Smooth muscle cell (in vitro differentiated cells): ENCODE measurements at regions not wholly inside any gene's neighbourhood (a gene's known extent, or its start where the extent isn't known, plus 50 kb on each side); places are given as distances from the start of the nearest gene placed in this dataset.
"Not testable (repeated sequence)": the region's sequence is repeated elsewhere in the genome, so short reads cannot be mapped to it uniquely, and the experiment has no call there.

Experiments used
- DNase-seq: peaks from one replicate; lab custom pipeline; 2025; ENCODE audit not compliant: unreplicated experiment; lab: John Stamatoyannopoulos, UW
- H2AFZ ChIP-seq: fragments of 200-600 bp; sonication (generic); 2 replicates; pipeline ENCODE4 v1.6.0; 2016; ENCODE audit warnings: antibody characterized with exemption, low read depth, mild to moderate bottlenecking
- H3F3A ChIP-seq: fragments of 200-600 bp; sonication (generic); 2 replicates; pipeline ENCODE4 v1.6.0; 2017; ENCODE audit warnings: antibody characterized with exemption, low read depth
- H3K27ac ChIP-seq: fragments of 200-600 bp; sonication (generic); 2 replicates; pipeline ENCODE4 v1.5.1; 2016; ENCODE audit warnings: low read depth, mild to moderate bottlenecking
- H3K27me3 ChIP-seq: fragments of 200-600 bp; sonication (generic); 2 replicates; pipeline ENCODE4 v1.6.1; 2016; ENCODE audit warnings: low read depth, mild to moderate bottlenecking
- H3K36me3 ChIP-seq: fragments of 200-600 bp; sonication (generic); 2 replicates; pipeline ENCODE4 v1.5.1; 2016; ENCODE audit warnings: low read depth
- H3K4me1 ChIP-seq: fragments of 200-600 bp; sonication (generic); 2 replicates; pipeline ENCODE4 v1.5.1; 2016; ENCODE audit warnings: low read depth
- H3K4me2 ChIP-seq: fragments of 200-600 bp; sonication (generic); 2 replicates; pipeline ENCODE4 v1.6.0; 2016; ENCODE audit warnings: mild to moderate bottlenecking
- H3K4me3 ChIP-seq: fragments of 200-600 bp; sonication (generic); 2 replicates; pipeline ENCODE4 v1.5.1; 2016; ENCODE audit warnings: mild to moderate bottlenecking
- H3K79me2 ChIP-seq: fragments of 200-600 bp; sonication (generic); 2 replicates; pipeline ENCODE4 v1.6.0; 2016; ENCODE audit warnings: low read depth, mild to moderate bottlenecking
- H3K9ac ChIP-seq: fragments of 200-600 bp; sonication (generic); 2 replicates; pipeline ENCODE4 v1.6.0; 2016; ENCODE audit warnings: low read depth
- H3K9me3 ChIP-seq: fragments of 200-600 bp; sonication (generic); replicated peaks from 2 replicates; pipeline ENCODE4 v1.5.1; 2016; ENCODE audit warnings: low read depth
- H4K20me1 ChIP-seq: fragments of 200-600 bp; sonication (generic); 2 replicates; pipeline ENCODE4 v1.6.0; 2016; ENCODE audit warnings: low read depth
- WGBS: methylation state at CpG from one replicate; pipeline ENCODE4 v1.1.7; 2016; ENCODE audit warnings: low lambda C conversion rate; 5-methylcytosine and 5-hydroxymethylcytosine counted together
- TF ChIP-seq, protein P1 (sequence below): fragments of 200-600 bp; sonication (generic); IDR thresholded peaks from 2 replicates; pipeline ENCODE4 v1.5.1; 2017; ENCODE audit warnings: borderline replicate concordance, mild to moderate bottlenecking, antibody characterized with exemption; ENCODE audit not compliant: insufficient read depth, poor library complexity, severe bottlenecking

DNA sequence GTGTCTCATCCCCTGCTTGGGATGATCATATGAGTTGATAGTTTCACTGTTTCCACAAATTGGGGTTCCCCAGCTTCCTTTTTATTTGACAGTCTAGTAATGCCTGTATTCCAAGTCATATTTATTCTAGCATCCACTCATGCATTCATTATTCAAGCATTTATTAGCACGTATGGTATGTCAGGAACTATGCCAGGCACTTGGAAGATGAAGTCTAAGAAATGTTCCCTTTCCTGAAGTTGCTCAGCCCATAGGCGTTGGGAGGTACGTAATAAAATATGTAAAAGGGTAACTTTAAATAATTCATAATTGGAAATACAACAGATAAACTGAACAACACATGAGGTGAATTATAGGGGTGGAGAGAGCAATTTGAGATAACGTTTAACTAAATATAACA, 338.0 kb upstream of the MAF start:
- H3K27ac ChIP-seq, result no peak overlapping the region
- H3K4me1 ChIP-seq, result no peaks in the 10 kb centered on the region
- 92% methylated on average over 4 of the region's 4 CpGs for WGBS
- H3K4me3 ChIP-seq, result no peak overlapping the region
- no peaks in the 10 kb centered on the region for H4K20me1 ChIP-seq
- DNase-seq, result no peak
- no peaks in the 10 kb centered on the region for H3K27me3 ChIP-seq
- no peaks in the 10 kb centered on the region for H3F3A ChIP-seq
- no peak overlapping the region for H2AFZ ChIP-seq
- no peaks in the 10 kb centered on the region for H3K36me3 ChIP-seq
- H3K9ac ChIP-seq, result no peak overlapping the region
- TF ChIP-seq, protein P1, sequence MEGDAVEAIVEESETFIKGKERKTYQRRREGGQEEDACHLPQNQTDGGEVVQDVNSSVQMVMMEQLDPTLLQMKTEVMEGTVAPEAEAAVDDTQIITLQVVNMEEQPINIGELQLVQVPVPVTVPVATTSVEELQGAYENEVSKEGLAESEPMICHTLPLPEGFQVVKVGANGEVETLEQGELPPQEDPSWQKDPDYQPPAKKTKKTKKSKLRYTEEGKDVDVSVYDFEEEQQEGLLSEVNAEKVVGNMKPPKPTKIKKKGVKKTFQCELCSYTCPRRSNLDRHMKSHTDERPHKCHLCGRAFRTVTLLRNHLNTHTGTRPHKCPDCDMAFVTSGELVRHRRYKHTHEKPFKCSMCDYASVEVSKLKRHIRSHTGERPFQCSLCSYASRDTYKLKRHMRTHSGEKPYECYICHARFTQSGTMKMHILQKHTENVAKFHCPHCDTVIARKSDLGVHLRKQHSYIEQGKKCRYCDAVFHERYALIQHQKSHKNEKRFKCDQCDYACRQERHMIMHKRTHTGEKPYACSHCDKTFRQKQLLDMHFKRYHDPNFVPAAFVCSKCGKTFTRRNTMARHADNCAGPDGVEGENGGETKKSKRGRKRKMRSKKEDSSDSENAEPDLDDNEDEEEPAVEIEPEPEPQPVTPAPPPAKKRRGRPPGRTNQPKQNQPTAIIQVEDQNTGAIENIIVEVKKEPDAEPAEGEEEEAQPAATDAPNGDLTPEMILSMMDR, result no peak
- H3K79me2 ChIP-seq, result no peaks in the 10 kb centered on the region
- H3K4me2 ChIP-seq, result no peak overlapping the region
- no peaks in the 10 kb centered on the region for H3K9me3 ChIP-seq

DNA sequence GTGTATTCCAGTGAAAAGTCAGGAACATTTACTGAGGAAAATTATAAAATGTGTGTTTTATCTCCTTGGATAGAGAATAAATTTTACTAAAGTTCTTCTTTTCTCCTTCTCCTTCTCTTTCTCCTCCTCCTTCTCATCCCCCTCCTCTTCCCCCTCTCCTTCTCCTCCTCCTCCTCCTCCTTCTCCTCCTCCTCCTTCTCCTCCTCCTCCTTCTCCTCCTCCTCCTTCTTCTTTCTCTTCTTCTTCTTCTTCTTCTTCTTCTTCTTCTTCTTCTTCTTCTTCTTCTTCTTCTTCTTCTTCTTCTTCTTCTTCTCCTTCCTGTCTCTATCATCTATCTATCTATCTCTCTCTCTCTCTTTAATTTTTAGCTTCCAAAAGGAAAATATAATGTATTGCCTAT, 337.1 kb upstream of the MAF start:
- H3K79me2 ChIP-seq, H3K9me3 ChIP-seq, H2AFZ ChIP-seq, H3F3A ChIP-seq, H3K4me3 ChIP-seq, H3K4me2 ChIP-seq, H3K36me3 ChIP-seq, H3K9ac ChIP-seq, H3K27me3 ChIP-seq, H4K20me1 ChIP-seq, DNase-seq, H3K4me1 ChIP-seq, H3K27ac ChIP-seq: not testable (repeated sequence)

DNA sequence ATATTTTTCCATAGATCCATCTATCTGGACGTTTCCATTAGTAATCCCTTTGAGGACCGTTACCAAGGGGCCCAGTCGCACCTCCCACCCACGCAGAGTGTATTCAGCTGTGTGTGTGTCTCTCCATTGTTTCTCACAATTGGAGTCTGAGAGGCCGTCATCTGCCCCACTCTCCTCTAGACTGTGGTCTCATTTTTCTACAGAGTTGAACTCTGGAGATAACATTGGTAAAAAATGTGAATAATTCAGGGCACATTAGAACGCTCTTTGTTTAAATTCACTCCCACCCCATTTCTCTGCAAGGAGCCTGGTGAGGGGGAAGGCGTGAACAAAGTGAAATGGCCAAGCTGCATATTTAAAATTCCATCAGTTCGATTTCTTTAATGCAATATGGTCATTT, 333.1 kb upstream of the MAF start:
- H2AFZ ChIP-seq, result no peak overlapping the region
- no peaks in the 10 kb centered on the region for H3K27me3 ChIP-seq
- H3F3A ChIP-seq, result no peaks in the 10 kb centered on the region
- no peak overlapping the region for H3K4me2 ChIP-seq
- no peaks in the 10 kb centered on the region for H3K9me3 ChIP-seq
- H3K27ac ChIP-seq, result no peak overlapping the region
- H3K79me2 ChIP-seq, result no peaks in the 10 kb centered on the region
- 85% methylated on average over 8 of the region's 8 CpGs for WGBS
- H3K9ac ChIP-seq, result no peak overlapping the region
- DNase-seq, result no peak
- no peaks in the 10 kb centered on the region for H3K36me3 ChIP-seq
- TF ChIP-seq, protein P1, result no peak
- H4K20me1 ChIP-seq, result no peaks in the 10 kb centered on the region
- H3K4me1 ChIP-seq, result peaks cover 5% of the 10 kb centered on the region
- H3K4me3 ChIP-seq, result no peak overlapping the region

DNA sequence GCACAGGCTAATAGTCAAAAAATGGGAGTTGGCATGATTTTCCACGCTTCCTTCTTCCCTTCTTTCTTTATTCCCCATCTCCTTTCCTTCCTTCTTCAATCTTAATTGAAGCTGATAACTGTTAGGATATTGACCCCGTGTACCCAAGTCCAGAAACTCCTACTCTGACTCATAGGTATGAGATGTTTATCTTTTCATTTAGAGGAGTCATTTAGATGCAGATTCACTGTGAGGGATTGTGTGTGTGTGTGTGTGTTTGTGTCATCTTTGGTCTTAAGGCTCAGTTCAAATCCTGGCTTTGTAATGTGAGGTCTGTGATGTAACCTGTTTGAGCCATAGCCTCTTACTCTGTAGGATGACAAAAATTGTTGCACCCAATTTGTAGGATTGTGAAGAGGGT, 332.0 kb upstream of the MAF start:
- Histone ChIP-seq H3K4me2 (no peak overlapping the region), H2AFZ (peak overlapping the region; percentile 16), H3K27me3 (no peaks in the 10 kb centered on the region), H3K27ac (no peak overlapping the region), H3K4me3 (no peak overlapping the region), H3K79me2 (no peaks in the 10 kb centered on the region), H3K9me3 (no peaks in the 10 kb centered on the region), H3F3A (no peaks in the 10 kb centered on the region), H3K9ac (no peak overlapping the region), H3K36me3 (no peaks in the 10 kb centered on the region), H4K20me1 (no peaks in the 10 kb centered on the region), H3K4me1 (peaks cover 5% of the 10 kb centered on the region)
- no peak for DNase-seq
- WGBS, result 78% methylated on average over 2 of the region's 2 CpGs
- TF ChIP-seq, protein P1, result no peak
